T-helper 1 cell treated with Interleukin-12 subunit alpha and Interleukin-12 subunit beta and Interleukin-4 antibody, amounts not matched to agents 30 μg/mL and 1 μg/mL, for 36 hours (primary cell): ENCODE measurements at regions not wholly inside any gene's neighbourhood (a gene's known extent, or its start where the extent isn't known, plus 50 kb on each side); places are given as distances from the start of the nearest gene placed in this dataset.

Experiments
- H3K27ac Mint-ChIP-seq: one replicate; pipeline ENCODE4 v1.8.0; 2021; ENCODE audit warnings: mild to moderate bottlenecking, mixed read lengths
- H3K27me3 Mint-ChIP-seq: one replicate; pipeline ENCODE4 v1.8.0; 2021; ENCODE audit warnings: low read depth, mixed read lengths
- H3K36me3 Mint-ChIP-seq: one replicate; pipeline ENCODE4 v1.8.0; 2021; ENCODE audit warnings: low read depth, mixed read lengths
- H3K4me1 Mint-ChIP-seq: one replicate; pipeline ENCODE4 v1.8.0; 2021; ENCODE audit warnings: low read depth, mixed read lengths
- H3K4me3 Mint-ChIP-seq: one replicate; pipeline ENCODE4 v1.8.0; 2021; ENCODE audit warnings: mild to moderate bottlenecking, moderate library complexity, mixed read lengths
- H3K9me3 Mint-ChIP-seq: one replicate; pipeline ENCODE4 v1.8.0; 2021; ENCODE audit warnings: mixed read lengths

GRCh38 chr15:47415539-47415971 lies 301.8 kb upstream of the SEMA6D start:
- Mint-ChIP-seq H3K4me1 (no peaks in the 10 kb centered on the region), H3K27me3 (no peaks in the 10 kb centered on the region), H3K4me3 (no peak overlapping the region), H3K9me3 (peaks cover 5% of the 10 kb centered on the region), H3K27ac (no peak overlapping the region), H3K36me3 (no peaks in the 10 kb centered on the region)

DNA sequence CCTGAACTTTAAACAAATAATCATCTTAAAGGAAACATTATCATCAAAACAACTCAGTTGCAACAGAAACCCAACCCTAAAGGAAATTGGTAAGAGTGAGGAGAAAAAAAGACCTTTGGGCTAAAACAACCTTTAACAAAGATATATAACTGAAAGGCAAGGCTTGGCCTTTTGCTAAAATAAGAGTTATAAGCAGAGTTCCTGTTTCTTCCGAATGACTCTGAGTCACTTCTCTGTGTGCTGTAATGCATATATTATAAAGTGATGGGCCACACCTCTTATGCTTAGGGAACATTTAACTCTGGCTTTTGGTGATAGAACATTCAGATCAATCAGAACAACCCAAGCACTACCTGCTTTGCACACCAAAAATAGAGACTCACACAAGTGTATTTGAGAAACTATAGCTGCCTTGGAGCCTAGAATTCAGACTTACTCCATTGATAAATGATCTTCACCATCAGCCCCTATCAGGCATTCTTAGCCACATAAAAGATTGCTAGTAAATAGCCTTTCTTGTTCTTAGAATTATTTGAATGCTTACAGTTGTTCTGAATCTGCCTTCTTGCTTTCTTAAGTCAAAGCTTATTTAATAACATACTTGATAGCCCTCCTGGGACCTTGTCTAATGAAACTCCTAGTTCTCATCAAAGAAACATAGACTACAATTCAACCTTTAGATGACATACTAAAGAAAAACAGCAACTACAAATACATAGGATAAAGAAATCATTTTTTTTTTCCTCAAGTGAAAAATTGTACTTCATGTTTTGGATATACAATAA lies 294.2 kb upstream of the SEMA6D start:
- no peaks in the 10 kb centered on the region for H3K27me3 Mint-ChIP-seq
- no peak overlapping the region for H3K27ac Mint-ChIP-seq
- H3K36me3 Mint-ChIP-seq = no peaks in the 10 kb centered on the region
- no peak overlapping the region for H3K4me3 Mint-ChIP-seq
- H3K4me1 Mint-ChIP-seq = no peaks in the 10 kb centered on the region
- no peaks in the 10 kb centered on the region for H3K9me3 Mint-ChIP-seq

DNA sequence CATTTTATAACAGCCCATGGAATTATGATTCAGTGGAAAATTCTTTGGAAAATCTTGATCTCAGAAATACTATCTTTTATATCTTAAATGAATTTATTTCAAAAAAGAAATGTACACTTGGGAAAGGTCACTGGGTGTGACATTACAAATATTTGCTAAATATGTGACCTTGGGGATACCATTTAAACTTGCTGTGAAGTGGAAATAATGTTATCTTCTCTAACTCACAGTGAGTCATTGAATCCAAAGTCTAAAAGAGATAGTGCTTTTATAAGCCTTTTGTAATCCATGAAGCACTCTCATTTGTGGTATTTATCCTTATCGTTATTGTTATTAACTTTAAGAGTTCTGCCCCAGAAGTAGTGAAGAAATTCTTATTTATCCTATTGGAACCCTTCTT lies 289.8 kb upstream of the SEMA6D start:
- Mint-ChIP-seq H3K4me3 (no peak overlapping the region), H3K4me1 (no peaks in the 10 kb centered on the region), H3K9me3 (no peaks in the 10 kb centered on the region), H3K36me3 (no peaks in the 10 kb centered on the region), H3K27ac (no peak overlapping the region), H3K27me3 (no peaks in the 10 kb centered on the region)

GRCh38 chr15:47429376-47429775 lies 287.9 kb upstream of the SEMA6D start:
- Mint-ChIP-seq H3K27ac (no peak overlapping the region), H3K9me3 (no peaks in the 10 kb centered on the region), H3K4me3 (no peak overlapping the region), H3K36me3 (no peaks in the 10 kb centered on the region), H3K4me1 (no peaks in the 10 kb centered on the region), H3K27me3 (no peaks in the 10 kb centered on the region)

DNA sequence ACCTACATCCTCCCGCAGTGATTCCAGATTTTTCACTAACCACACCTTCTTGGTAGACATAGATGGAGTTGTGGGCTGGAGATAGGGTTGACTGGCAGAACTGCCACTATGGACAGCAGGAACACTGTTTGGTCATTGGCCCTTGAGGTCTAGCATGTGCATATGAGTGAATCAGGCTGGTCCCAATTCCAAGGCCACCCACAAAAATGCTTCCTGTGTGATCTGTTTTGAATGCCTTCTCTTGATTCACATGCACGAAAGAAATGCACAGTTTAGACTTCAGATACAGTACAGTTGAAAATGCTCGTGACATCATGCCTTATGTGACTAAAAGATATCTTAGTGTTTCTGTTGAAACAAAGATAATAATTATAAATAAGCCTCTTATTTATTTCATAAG lies 285.8 kb upstream of the SEMA6D start:
- no peaks in the 10 kb centered on the region for H3K27me3 Mint-ChIP-seq
- H3K36me3 Mint-ChIP-seq = no peaks in the 10 kb centered on the region
- no peaks in the 10 kb centered on the region for H3K4me1 Mint-ChIP-seq
- H3K9me3 Mint-ChIP-seq = no peaks in the 10 kb centered on the region
- no peak overlapping the region for H3K4me3 Mint-ChIP-seq
- no peak overlapping the region for H3K27ac Mint-ChIP-seq

DNA sequence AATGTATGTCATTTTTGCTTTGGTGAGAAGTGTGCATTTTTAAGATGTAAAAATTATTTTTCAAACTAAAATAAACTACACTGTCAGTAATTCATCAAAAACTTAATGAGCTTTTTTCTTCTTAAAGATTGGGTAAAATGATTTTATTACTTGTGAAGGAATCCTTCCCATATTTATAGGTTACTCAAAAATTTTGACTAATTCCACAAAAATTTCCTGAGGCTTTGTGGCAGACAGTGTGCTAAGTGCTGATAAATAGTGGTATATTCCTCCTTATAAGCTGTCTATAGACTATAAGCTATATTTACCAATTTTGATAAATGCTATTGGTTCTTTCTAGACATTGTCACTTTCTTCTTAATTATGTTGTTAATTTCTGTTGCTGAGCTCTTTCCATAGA lies 284.5 kb upstream of the SEMA6D start:
- Mint-ChIP-seq H3K27me3 (no peaks in the 10 kb centered on the region), H3K4me1 (no peaks in the 10 kb centered on the region), H3K36me3 (no peaks in the 10 kb centered on the region), H3K9me3 (no peaks in the 10 kb centered on the region), H3K4me3 (no peak overlapping the region), H3K27ac (no peak overlapping the region)

DNA sequence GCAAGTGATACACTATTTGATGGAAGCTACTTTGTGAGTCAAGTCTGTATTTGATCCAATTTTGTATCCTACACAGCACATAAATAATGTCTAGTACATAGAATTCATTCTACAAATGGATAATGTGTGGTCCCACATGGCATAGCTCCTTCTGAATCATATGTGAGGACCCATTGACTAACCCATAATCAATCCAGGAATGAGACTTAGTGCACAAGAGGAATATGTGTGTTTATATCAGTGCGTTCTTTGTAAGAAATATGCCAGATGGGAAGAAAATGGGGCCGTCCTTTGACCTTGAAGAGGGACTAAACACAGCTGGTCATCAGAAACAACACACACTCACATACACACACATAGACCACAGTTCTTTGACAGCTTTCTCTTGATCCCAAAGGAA lies 282.7 kb upstream of the SEMA6D start:
- H3K4me1 Mint-ChIP-seq = no peaks in the 10 kb centered on the region
- no peaks in the 10 kb centered on the region for H3K27me3 Mint-ChIP-seq
- H3K4me3 Mint-ChIP-seq = no peak overlapping the region
- H3K27ac Mint-ChIP-seq = no peak overlapping the region
- H3K36me3 Mint-ChIP-seq = no peaks in the 10 kb centered on the region
- H3K9me3 Mint-ChIP-seq = no peaks in the 10 kb centered on the region

DNA sequence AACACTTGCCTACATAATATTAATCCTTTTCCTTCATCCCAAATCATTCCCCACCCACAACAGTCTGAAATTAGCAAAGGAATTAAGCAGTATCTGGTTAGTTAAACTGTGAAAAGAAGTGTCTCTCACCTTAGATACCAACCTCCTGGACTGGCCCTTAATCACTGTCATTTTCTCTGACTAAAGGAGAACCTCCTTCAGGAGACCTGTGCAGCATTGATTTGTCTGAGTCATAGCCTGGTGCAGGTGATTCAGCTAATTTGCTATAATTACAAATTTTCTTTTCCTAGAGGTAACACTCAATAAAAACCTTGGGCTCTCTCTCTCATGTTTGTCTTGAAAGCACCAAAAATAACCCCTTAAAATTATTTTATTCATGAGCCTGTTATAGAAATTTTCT lies 279.8 kb upstream of the SEMA6D start:
- Mint-ChIP-seq H3K4me1 (no peaks in the 10 kb centered on the region), H3K9me3 (no peaks in the 10 kb centered on the region), H3K36me3 (no peaks in the 10 kb centered on the region), H3K27me3 (no peaks in the 10 kb centered on the region), H3K27ac (no peak overlapping the region), H3K4me3 (no peak overlapping the region)

DNA sequence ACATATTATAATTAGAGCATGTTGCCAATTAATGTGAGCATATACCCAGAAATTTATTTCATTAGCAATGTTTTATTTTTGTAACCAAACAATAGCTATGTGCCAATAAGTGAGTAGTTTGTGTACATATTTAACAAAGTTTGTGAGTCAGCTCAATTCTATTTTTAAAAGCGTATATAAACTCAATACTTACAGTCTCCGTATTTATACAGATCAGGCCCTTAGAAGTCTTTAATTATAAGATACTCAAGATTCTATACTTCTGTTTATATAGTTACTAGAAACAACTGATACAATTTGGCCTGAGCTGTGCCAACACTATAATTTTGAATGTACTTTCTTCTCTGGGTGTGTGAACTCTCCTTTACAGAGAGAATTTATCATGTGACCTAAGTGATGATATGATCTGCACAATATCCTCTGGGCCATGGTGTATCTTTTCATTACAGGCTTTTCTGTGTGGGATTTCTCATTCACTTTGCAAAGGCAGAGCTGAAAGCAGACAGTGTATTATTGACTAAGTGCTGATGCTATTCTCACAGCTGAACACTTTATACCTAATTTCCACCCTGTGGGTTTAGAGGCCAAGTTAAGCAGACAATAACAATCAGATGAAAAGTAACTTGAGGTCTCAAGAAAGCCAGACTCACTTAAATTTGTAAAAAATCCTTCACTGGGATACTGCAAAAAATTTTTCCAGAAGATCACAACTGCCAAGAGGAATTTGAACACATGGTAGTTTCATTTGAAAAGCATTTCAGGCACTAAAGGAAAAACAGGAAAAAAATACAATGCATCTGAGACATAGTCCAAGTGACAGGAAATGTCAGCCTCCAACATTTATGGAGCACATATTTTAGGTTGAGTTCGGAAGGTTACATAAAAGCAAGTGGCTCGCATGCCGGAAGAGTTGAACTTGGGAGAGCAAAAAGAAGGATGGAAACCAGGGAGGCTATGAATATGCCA lies 277.9 kb upstream of the SEMA6D start:
- Mint-ChIP-seq H3K4me3 (no peak overlapping the region), H3K9me3 (no peaks in the 10 kb centered on the region), H3K36me3 (no peaks in the 10 kb centered on the region), H3K27me3 (no peaks in the 10 kb centered on the region), H3K27ac (no peak overlapping the region), H3K4me1 (no peaks in the 10 kb centered on the region)

GRCh38 chr15:47442371-47442770 lies 274.9 kb upstream of the SEMA6D start:
- no peaks in the 10 kb centered on the region for H3K36me3 Mint-ChIP-seq
- H3K4me1 Mint-ChIP-seq = no peaks in the 10 kb centered on the region
- H3K27me3 Mint-ChIP-seq = no peaks in the 10 kb centered on the region
- H3K4me3 Mint-ChIP-seq = no peak overlapping the region
- H3K27ac Mint-ChIP-seq = no peak overlapping the region
- H3K9me3 Mint-ChIP-seq = no peaks in the 10 kb centered on the region

GRCh38 chr15:47443839-47444238 lies 273.5 kb upstream of the SEMA6D start:
- Mint-ChIP-seq H3K36me3 (no peaks in the 10 kb centered on the region), H3K9me3 (no peaks in the 10 kb centered on the region), H3K4me1 (no peaks in the 10 kb centered on the region), H3K27me3 (no peaks in the 10 kb centered on the region), H3K27ac (no peak overlapping the region), H3K4me3 (no peak overlapping the region)

GRCh38 chr15:47445723-47446392 lies 271.4 kb upstream of the SEMA6D start:
- H3K36me3 Mint-ChIP-seq = no peaks in the 10 kb centered on the region
- H3K4me3 Mint-ChIP-seq = no peak overlapping the region
- H3K27ac Mint-ChIP-seq = no peak overlapping the region
- no peaks in the 10 kb centered on the region for H3K27me3 Mint-ChIP-seq
- no peaks in the 10 kb centered on the region for H3K9me3 Mint-ChIP-seq
- H3K4me1 Mint-ChIP-seq = no peaks in the 10 kb centered on the region

DNA sequence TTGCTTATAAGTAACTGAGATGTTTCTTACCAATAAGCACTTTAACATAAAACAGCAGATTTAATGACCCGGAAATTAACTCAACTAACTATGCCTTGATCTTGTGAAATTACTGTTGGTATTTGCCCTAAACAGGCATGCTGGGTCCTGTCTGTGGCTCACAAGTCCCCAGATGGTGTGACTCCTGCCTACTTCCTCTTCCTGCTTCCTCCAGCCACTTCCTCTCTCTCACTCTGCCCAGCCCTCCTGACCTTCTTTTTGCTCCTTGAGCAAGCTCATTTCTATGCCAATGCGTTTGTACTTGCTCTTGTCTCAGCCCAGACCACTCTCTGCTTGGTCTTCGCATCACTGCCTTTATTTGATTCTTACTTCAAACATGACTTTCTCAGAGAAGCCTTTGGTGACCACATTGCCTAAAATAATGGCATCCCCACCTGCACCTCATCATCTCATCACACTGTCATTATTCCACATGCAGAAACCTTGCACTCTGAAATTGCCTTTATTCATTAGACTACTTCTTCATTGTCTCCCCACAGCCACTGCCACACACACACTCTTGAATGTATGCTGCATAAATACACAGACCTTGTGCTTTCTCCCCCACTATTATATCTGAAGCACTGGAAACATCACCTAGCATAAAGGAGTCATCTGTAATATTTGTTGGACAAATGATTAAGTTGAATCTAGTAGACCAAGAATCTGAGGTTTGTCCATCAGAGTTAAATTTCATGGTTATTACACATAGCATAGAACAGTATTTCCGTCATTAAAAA lies 256.3 kb upstream of the SEMA6D start:
- Mint-ChIP-seq H3K9me3 (no peaks in the 10 kb centered on the region), H3K4me1 (no peaks in the 10 kb centered on the region), H3K27me3 (no peaks in the 10 kb centered on the region), H3K27ac (no peak overlapping the region), H3K36me3 (no peaks in the 10 kb centered on the region), H3K4me3 (no peak overlapping the region)

DNA sequence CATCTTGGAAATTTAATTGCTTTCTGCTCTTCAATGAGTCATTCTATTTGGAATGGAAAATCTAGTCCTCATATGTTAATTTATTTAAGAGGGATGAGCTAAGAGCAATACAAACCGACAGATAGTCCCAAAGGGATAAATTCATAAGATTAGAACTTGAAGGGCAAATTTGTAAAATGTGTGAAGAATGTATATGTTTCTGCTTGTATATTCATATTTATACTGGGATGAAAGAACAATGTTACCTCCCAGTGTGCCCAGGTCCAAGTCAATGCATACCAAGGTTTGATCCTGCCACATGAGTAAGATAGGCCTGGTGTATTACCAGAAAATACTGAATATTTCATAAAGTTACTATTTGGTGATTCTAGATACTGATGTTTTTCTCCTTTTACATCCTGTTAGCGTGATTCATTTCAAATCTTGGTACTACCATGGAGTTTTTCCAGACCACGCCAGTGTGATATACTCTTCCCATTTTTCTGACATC lies 255.6 kb upstream of the SEMA6D start:
- Mint-ChIP-seq H3K27me3 (no peaks in the 10 kb centered on the region), H3K36me3 (no peaks in the 10 kb centered on the region), H3K27ac (no peak overlapping the region), H3K4me1 (no peaks in the 10 kb centered on the region), H3K9me3 (no peaks in the 10 kb centered on the region), H3K4me3 (no peak overlapping the region)
